Stimulated activated memory B cell treated with anti-CD40 and anti-IgM and Interleukin-4, amounts not matched to agents 10 μg/mL and 1 μg/mL and 100 μg/mL, for 72 hours (primary cell): ENCODE measurements at regions not wholly inside any gene's neighbourhood (a gene's known extent, or its start where the extent isn't known, plus 50 kb on each side); places are given as distances from the start of the nearest gene placed in this dataset.

Experiments used
- ATAC-seq: fragments of 150-1000 bp; cut with Tn5 transposase; 2 replicates; pipeline ENCODE4 v1.10.0; 2021
- H3K27ac Mint-ChIP-seq: one replicate; pipeline ENCODE4 v1.8.0; 2022; ENCODE audit warnings: mild to moderate bottlenecking, mixed read lengths
- H3K27me3 Mint-ChIP-seq: one replicate; pipeline ENCODE4 v1.8.0; 2022; ENCODE audit warnings: mixed read lengths
- H3K36me3 Mint-ChIP-seq: one replicate; pipeline ENCODE4 v1.8.0; 2022; ENCODE audit warnings: mixed read lengths
- H3K4me1 Mint-ChIP-seq: one replicate; pipeline ENCODE4 v1.8.0; 2022; ENCODE audit warnings: mixed read lengths
- H3K4me3 Mint-ChIP-seq: one replicate; pipeline ENCODE4 v1.8.0; 2022; ENCODE audit warnings: mild to moderate bottlenecking, moderate library complexity, mixed read lengths
- H3K9me3 Mint-ChIP-seq: one replicate; pipeline ENCODE4 v1.8.0; 2022; ENCODE audit warnings: mixed read lengths

- no peak overlapping the region for H3K4me3 Mint-ChIP-seq
- no peak overlapping the region for H3K27ac Mint-ChIP-seq
- no peaks in the 10 kb centered on the region for H3K27me3 Mint-ChIP-seq
- ATAC-seq = no peak
- H3K36me3 Mint-ChIP-seq = no peaks in the 10 kb centered on the region
- peaks cover 3% of the 10 kb centered on the region for H3K9me3 Mint-ChIP-seq
- H3K4me1 Mint-ChIP-seq = no peaks in the 10 kb centered on the region
Observed at GRCh38 chr18:38718365-38718901, 1152.8 kb upstream of the CELF4 start.

GRCh38 chr18:38709122-38709521, 1143.5 kb upstream of the CELF4 start:
- Mint-ChIP-seq H3K27me3 (no peaks in the 10 kb centered on the region), H3K4me1 (no peaks in the 10 kb centered on the region), H3K36me3 (no peaks in the 10 kb centered on the region), H3K4me3 (no peak overlapping the region), H3K27ac (no peak overlapping the region), H3K9me3 (no peaks in the 10 kb centered on the region)
- ATAC-seq = no peak

GRCh38 chr18:38706373-38706772, 1140.8 kb upstream of the CELF4 start:
- H3K27ac Mint-ChIP-seq = no peak overlapping the region
- H3K27me3 Mint-ChIP-seq = no peaks in the 10 kb centered on the region
- no peaks in the 10 kb centered on the region for H3K4me1 Mint-ChIP-seq
- H3K9me3 Mint-ChIP-seq = peaks cover 5% of the 10 kb centered on the region
- no peak overlapping the region for H3K4me3 Mint-ChIP-seq
- H3K36me3 Mint-ChIP-seq = no peaks in the 10 kb centered on the region
- no peak for ATAC-seq

- Mint-ChIP-seq H3K27me3 (no peaks in the 10 kb centered on the region), H3K9me3 (no peaks in the 10 kb centered on the region), H3K4me1 (no peaks in the 10 kb centered on the region), H3K36me3 (no peaks in the 10 kb centered on the region), H3K4me3 (no peak overlapping the region), H3K27ac (no peak overlapping the region)
- no peak for ATAC-seq
Observed at GRCh38 chr18:38698088-38698487, 1132.5 kb upstream of the CELF4 start.

GRCh38 chr18:38695559-38696280, 1130.1 kb upstream of the CELF4 start:
- peaks cover 4% of the 10 kb centered on the region for H3K9me3 Mint-ChIP-seq
- no peaks in the 10 kb centered on the region for H3K27me3 Mint-ChIP-seq
- H3K4me1 Mint-ChIP-seq = no peaks in the 10 kb centered on the region
- no peak for ATAC-seq
- no peaks in the 10 kb centered on the region for H3K36me3 Mint-ChIP-seq
- no peak overlapping the region for H3K4me3 Mint-ChIP-seq
- H3K27ac Mint-ChIP-seq = no peak overlapping the region

GRCh38 chr18:38693104-38693503, 1127.5 kb upstream of the CELF4 start:
- Mint-ChIP-seq H3K9me3 (peaks cover 4% of the 10 kb centered on the region), H3K4me1 (no peaks in the 10 kb centered on the region), H3K4me3 (no peak overlapping the region)

GRCh38 chr18:38690626-38691025, 1125.0 kb upstream of the CELF4 start:
- no peak overlapping the region for H3K4me3 Mint-ChIP-seq
- no peaks in the 10 kb centered on the region for H3K27me3 Mint-ChIP-seq
- no peaks in the 10 kb centered on the region for H3K4me1 Mint-ChIP-seq
- no peaks in the 10 kb centered on the region for H3K36me3 Mint-ChIP-seq
- H3K27ac Mint-ChIP-seq = no peak overlapping the region
- H3K9me3 Mint-ChIP-seq = peaks cover 4% of the 10 kb centered on the region
- no peak for ATAC-seq

More at GRCh38 chr18:38693104-38693503, 1127.5 kb upstream of the CELF4 start:
- ATAC-seq = no peak
- no peaks in the 10 kb centered on the region for H3K27me3 Mint-ChIP-seq
- H3K27ac Mint-ChIP-seq = no peak overlapping the region
- H3K36me3 Mint-ChIP-seq = no peaks in the 10 kb centered on the region

GRCh38 chr18:38688416-38688815, 1122.8 kb upstream of the CELF4 start:
- no peaks in the 10 kb centered on the region for H3K36me3 Mint-ChIP-seq
- H3K9me3 Mint-ChIP-seq = peaks cover 4% of the 10 kb centered on the region
- no peaks in the 10 kb centered on the region for H3K27me3 Mint-ChIP-seq
- H3K4me3 Mint-ChIP-seq = no peak overlapping the region
- no peak for ATAC-seq
- H3K27ac Mint-ChIP-seq = no peak overlapping the region
- H3K4me1 Mint-ChIP-seq = no peaks in the 10 kb centered on the region

- Mint-ChIP-seq H3K9me3 (peaks cover 3% of the 10 kb centered on the region), H3K4me1 (no peaks in the 10 kb centered on the region), H3K27me3 (no peaks in the 10 kb centered on the region), H3K36me3 (no peaks in the 10 kb centered on the region), H3K27ac (no peak overlapping the region), H3K4me3 (no peak overlapping the region)
- no peak for ATAC-seq
Observed at GRCh38 chr18:38670486-38670885, 1104.9 kb upstream of the CELF4 start.

- ATAC-seq = peak; percentile 39
- Mint-ChIP-seq H3K4me3 (no peak overlapping the region), H3K27ac (no peak overlapping the region), H3K36me3 (no peaks in the 10 kb centered on the region), H3K4me1 (peaks cover 8% of the 10 kb centered on the region), H3K27me3 (no peaks in the 10 kb centered on the region), H3K9me3 (no peaks in the 10 kb centered on the region)
Observed at GRCh38 chr18:38664929-38665328, 1099.3 kb upstream of the CELF4 start.

GRCh38 chr18:38663682-38664081, 1098.1 kb upstream of the CELF4 start:
- Mint-ChIP-seq H3K27ac (no peak overlapping the region), H3K4me3 (no peak overlapping the region), H3K27me3 (no peaks in the 10 kb centered on the region), H3K36me3 (no peaks in the 10 kb centered on the region), H3K4me1 (peaks cover 10% of the 10 kb centered on the region), H3K9me3 (no peaks in the 10 kb centered on the region)
- no peak for ATAC-seq

GRCh38 chr18:38663270-38663669, 1097.7 kb upstream of the CELF4 start:
- no peak overlapping the region for H3K4me3 Mint-ChIP-seq
- H3K4me1 Mint-ChIP-seq = peaks cover 10% of the 10 kb centered on the region
- H3K27me3 Mint-ChIP-seq = no peaks in the 10 kb centered on the region
- H3K27ac Mint-ChIP-seq = no peak overlapping the region
- H3K9me3 Mint-ChIP-seq = no peaks in the 10 kb centered on the region
- H3K36me3 Mint-ChIP-seq = no peaks in the 10 kb centered on the region
- ATAC-seq = no peak

GRCh38 chr18:38654946-38655345, 1089.3 kb upstream of the CELF4 start:
- Mint-ChIP-seq H3K9me3 (no peaks in the 10 kb centered on the region), H3K36me3 (no peaks in the 10 kb centered on the region), H3K27ac (no peak overlapping the region), H3K4me1 (peaks cover 1% of the 10 kb centered on the region), H3K27me3 (no peaks in the 10 kb centered on the region), H3K4me3 (no peak overlapping the region)
- ATAC-seq = no peak

GRCh38 chr18:38651736-38652135, 1086.1 kb upstream of the CELF4 start:
- Mint-ChIP-seq H3K36me3 (no peaks in the 10 kb centered on the region), H3K27me3 (no peaks in the 10 kb centered on the region), H3K9me3 (no peaks in the 10 kb centered on the region), H3K4me3 (no peak overlapping the region), H3K4me1 (no peaks in the 10 kb centered on the region), H3K27ac (no peak overlapping the region)
- no peak for ATAC-seq

- Mint-ChIP-seq H3K4me3 (no peak overlapping the region), H3K9me3 (no peaks in the 10 kb centered on the region)
Observed at GRCh38 chr18:38648179-38648578, 1082.6 kb upstream of the CELF4 start.

GRCh38 chr18:38646296-38646695, 1080.7 kb upstream of the CELF4 start:
- H3K4me1 Mint-ChIP-seq = no peaks in the 10 kb centered on the region
- no peaks in the 10 kb centered on the region for H3K9me3 Mint-ChIP-seq
- H3K27ac Mint-ChIP-seq = no peak overlapping the region
- no peak overlapping the region for H3K4me3 Mint-ChIP-seq
- no peaks in the 10 kb centered on the region for H3K27me3 Mint-ChIP-seq
- H3K36me3 Mint-ChIP-seq = no peaks in the 10 kb centered on the region
- ATAC-seq = no peak

More at GRCh38 chr18:38648179-38648578, 1082.6 kb upstream of the CELF4 start:
- H3K36me3 Mint-ChIP-seq = no peaks in the 10 kb centered on the region
- no peak for ATAC-seq
- H3K27ac Mint-ChIP-seq = no peak overlapping the region
- H3K4me1 Mint-ChIP-seq = no peaks in the 10 kb centered on the region
- no peaks in the 10 kb centered on the region for H3K27me3 Mint-ChIP-seq
